ENCODE measurements at regions not wholly inside any gene's neighbourhood (a gene's known extent, or its start where the extent isn't known, plus 50 kb on each side); places are given as distances from the start of the nearest gene placed in this dataset.

DNA sequence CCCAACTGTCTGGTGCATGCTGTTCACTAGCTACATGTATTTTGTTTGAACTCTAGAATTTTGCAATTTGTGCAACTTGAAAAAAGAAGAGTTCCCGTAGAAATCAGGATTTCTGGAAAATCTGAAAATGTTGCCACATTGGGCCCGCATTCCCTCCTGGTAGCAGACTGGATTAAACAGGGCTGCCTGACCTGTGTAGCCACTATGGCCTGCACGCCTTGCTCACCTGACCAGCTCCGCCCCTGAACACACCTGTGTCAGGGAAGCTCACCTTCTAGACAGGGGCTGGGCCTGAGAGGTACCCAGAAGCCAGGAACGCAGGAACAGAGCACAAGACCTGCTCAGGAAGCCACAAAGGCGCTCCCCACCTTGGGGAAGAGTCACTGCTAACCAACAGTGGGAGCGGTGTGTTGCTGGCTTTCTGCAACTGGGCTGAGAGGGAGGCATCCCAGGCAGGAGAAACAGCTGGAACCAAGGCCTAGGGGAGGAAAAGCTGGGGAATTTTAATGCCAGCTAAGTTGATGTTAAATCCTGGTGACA, 106.5 kb downstream of the UQCRFS1 start:
- TF ChIP-seq ATF2 (IDR thresholded peaks at IDR 0.05; ENCODE audit: low read length) = no peak
- no peak for TF ChIP-seq POLR2A (IDR thresholded peaks at IDR 0.05; ENCODE audit: low read depth, low read length)
- no peak for TF ChIP-seq EGR1 (IDR thresholded peaks at IDR 0.05; ENCODE audit: borderline replicate concordance in 1 of 2, low read depth in 2 of 2, low read length in 2 of 2)
- TF ChIP-seq MTA3 (IDR thresholded peaks at IDR 0.05; ENCODE audit: borderline replicate concordance, low read length) = no peak
- no peak for TF ChIP-seq ZNF274 (IDR thresholded peaks at IDR 0.05; ENCODE audit: insufficient read depth, insufficient read length)
- no peak for TF ChIP-seq DPF2 (IDR thresholded peaks at IDR 0.05)
- TF ChIP-seq RB1 (IDR thresholded peaks at IDR 0.05; ENCODE audit: borderline replicate concordance) = no peak
- TF ChIP-seq EP300 (IDR thresholded peaks at IDR 0.05; ENCODE audit: borderline replicate concordance in 1 of 2, control insufficient read depth in 1 of 2, low read depth in 2 of 2, low read length in 2 of 2) = no peak
- TF ChIP-seq RFX5 (IDR thresholded peaks at IDR 0.05; ENCODE audit: low read depth, low read length) = no peak
- TF ChIP-seq CTCF (IDR thresholded peaks at IDR 0.05 in 2 of 3, conservative IDR thresholded peaks at IDR 0.05 in 1 of 3; ENCODE audit: control insufficient read depth in 2 of 3, extremely low read depth in 1 of 3, insufficient read depth in 1 of 3, low read depth in 3 of 3, low read length in 3 of 3) = no peak
- no peak for TF ChIP-seq POLR2AphosphoS5 (IDR thresholded peaks at IDR 0.05; ENCODE audit: low read length)
- no peak for TF ChIP-seq ZNF384 (IDR thresholded peaks at IDR 0.05; ENCODE audit: borderline replicate concordance, low read depth, low read length)
- TF ChIP-seq ASH2L (IDR thresholded peaks at IDR 0.05; ENCODE audit: borderline replicate concordance, low read depth) = no peak
- TF ChIP-seq MAX (IDR thresholded peaks at IDR 0.05; ENCODE audit: low read depth, low read length) = no peak
